Heart left ventricle (tissue), 13 donors: ENCODE measurements at regions not wholly inside any gene's neighbourhood (a gene's known extent, or its start where the extent isn't known, plus 50 kb on each side); places are given as distances from the start of the nearest gene placed in this dataset.

Experiments
- CTCF ChIP-seq, 12 donors: fragments of 200-600 bp; sonication (generic) in 4 of 12; IDR thresholded peaks; one replicate each; pipeline versions ENCODE4 v1.5.0 to v1.8.0; 2018 to 2022; ENCODE audit warnings: antibody characterized with exemption in 12 of 12, mild to moderate bottlenecking in 5 of 12
- POLR2A ChIP-seq, 2 donors: fragments of 450-650 bp; IDR thresholded peaks; one replicate each; pipeline ENCODE4 v1.6.1; 2017; ENCODE audit warnings: antibody characterized with exemption in 2 of 2, mild to moderate bottlenecking in 2 of 2, moderate library complexity in 2 of 2
- donor health status: ischemic (EF 13 %, LVEDD 7.1; RV severe dilation, severe dysfunction).
- donor health status: DM: no; HTN: yes; CAD: no.
- donor health status: DM: no; HTN: no; CAD: no.
- donor health status: ischemic (EF 25% LVEDD 6.9; RV normal size, moderate dysfunction).
- donor health status: ischemic (EF 25% LVEDD 5.7; RV mildly dilated, moderate dysfunction).
- donor health status: ischemic (EF 35%, LVEDD 5.7; RV mildly dilated, moderate dysfunction).
- donor health status: nonischemic (EF 11% LVEDD 7.7; RV severe dilation, severe dysfunction).
- donor health status: DM: yes; HTN: yes; CAD: no.
- donor health status: PGD.
- donor health status: ischemic (EF 29% LVEDD 5.4; RV normal size, mild dysfunction).
- donor health status: nonischemic (EF 23%, LVEDD 6.1; RV moderate dilation, normal function).

- TF ChIP-seq CTCF (IDR thresholded peaks at IDR 0.05) (no peak), POLR2A (IDR thresholded peaks at IDR 0.05) (no peak)
Observed at GRCh38 chr5:159400476-159400875, 70.2 kb upstream of the IL12B start.
